GM12873 (cell line): ENCODE measurements at regions not wholly inside any gene's neighbourhood (a gene's known extent, or its start where the extent isn't known, plus 50 kb on each side); places are given as distances from the start of the nearest gene placed in this dataset.
A peak's percentile ranks its signal among the peaks of the same experiment; 100 is the strongest.

Experiments
- TF ChIP-seq, protein P1 (sequence below): IDR thresholded peaks from 2 replicates; pipeline ENCODE4 v1.5.1; 2012; ENCODE audit warnings: low read depth, mild to moderate bottlenecking, moderate library complexity, low read length, control low read depth; ENCODE audit not compliant: insufficient read depth; ENCODE audit errors: missing control alignments

DNA sequence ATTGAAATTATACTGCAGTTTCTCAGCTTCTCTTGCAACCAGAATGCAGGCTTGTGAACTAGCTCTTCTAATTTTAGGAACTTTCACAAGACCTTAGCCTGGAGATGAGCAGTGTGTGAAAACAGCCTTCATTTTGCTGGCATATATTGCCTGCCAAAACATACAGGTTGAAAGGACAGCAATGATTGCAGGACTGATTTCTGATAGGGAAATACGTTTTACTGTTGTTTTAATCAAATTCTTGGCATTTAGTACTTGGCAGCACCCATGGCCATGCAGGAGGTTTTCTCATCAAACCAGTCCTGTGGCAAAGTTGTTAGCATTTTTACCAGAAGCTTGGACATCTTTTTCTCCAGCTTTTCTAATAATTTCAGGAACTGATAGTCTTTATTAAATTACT is 91.9 kb upstream of the MUCL1 start:
- TF ChIP-seq, protein P1, sequence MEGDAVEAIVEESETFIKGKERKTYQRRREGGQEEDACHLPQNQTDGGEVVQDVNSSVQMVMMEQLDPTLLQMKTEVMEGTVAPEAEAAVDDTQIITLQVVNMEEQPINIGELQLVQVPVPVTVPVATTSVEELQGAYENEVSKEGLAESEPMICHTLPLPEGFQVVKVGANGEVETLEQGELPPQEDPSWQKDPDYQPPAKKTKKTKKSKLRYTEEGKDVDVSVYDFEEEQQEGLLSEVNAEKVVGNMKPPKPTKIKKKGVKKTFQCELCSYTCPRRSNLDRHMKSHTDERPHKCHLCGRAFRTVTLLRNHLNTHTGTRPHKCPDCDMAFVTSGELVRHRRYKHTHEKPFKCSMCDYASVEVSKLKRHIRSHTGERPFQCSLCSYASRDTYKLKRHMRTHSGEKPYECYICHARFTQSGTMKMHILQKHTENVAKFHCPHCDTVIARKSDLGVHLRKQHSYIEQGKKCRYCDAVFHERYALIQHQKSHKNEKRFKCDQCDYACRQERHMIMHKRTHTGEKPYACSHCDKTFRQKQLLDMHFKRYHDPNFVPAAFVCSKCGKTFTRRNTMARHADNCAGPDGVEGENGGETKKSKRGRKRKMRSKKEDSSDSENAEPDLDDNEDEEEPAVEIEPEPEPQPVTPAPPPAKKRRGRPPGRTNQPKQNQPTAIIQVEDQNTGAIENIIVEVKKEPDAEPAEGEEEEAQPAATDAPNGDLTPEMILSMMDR: no peak

DNA sequence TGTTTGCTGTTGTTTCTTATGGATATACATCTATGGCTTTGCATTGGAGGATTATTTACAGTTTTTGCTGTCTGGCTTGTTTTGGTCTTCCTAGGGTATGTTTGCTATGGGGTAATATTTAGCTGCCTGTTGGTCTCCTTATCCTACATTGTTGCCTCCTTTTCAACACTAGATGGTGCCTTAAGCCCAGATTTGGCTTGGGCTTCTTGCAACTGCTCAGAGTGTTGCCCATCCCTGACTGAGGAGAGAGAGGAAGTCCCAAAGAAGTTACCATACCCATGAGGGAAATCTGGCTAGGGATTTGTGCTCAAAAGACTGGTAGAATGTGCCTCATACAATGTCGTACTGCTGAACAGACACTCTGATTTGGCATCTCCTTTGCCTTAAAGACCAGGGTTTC is 94.6 kb upstream of the MUCL1 start:
- TF ChIP-seq, protein P1: peak; percentile 58

DNA sequence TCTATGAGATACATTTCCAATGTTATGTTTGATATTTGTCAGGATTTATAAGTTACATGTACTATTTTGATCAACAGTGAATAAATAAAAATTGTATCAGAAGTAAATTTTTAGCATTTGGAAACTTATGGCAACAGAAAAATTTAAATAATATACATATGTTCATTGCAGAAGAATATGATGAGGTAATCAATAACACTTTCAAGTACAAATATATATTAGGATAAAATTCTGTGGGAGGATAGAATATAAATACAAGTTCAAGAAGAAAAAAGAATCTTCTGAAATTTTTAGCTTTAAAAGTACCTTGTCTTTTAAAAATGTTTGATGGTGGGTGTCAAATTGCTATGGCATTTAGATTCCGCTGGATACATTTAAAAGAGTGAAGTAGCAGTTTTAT is 102.8 kb upstream of the MUCL1 start:
- TF ChIP-seq, protein P1: no peak

DNA sequence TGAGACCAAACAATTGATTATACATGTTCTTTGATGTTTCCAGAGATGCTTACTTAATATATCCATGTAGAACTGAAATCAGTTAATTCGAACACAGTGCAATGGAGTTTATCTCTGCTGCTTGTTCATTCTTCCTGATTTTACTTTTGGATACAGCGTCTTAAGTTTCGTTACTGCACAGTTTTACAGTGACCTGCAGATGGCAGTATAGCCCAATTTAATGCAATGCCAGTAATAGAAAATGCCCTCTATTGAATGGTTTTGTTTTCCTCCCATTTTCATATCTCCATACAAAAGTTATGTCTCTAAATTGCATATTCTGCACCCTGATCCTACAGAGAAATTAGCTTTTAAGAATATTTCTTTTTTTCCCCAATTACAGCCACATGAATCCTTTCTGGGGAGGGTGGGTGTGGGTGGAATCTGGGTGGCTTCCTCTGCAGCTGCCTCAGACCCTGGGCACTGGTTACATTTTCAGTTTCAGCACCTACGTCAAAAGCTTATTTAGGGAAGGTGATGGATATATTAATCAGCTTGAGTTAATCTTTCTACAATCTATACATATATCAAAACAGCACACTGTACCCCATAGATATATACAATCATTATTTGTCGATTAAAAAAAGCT is 101.1 kb upstream of the DCD start:
- TF ChIP-seq, protein P1: peak; percentile 76

DNA sequence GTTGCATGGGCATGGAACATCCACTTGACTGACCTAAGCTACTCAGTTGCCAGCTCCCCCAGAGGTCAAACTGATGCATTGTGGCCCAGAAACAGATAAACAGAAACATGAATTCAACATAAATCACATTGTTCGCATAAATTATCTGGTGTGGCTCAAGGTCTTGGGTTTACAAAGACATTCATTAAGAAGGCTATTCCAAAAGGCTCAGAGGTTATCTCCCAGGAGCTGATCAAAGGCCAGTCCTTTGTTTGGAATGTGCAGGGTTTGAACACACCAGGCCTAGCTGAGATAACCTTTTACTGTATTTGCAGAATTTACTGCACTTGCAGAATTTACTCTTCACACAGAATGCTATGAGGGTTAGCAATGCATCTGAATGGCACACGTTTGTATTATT is 96.4 kb upstream of the DCD start:
- TF ChIP-seq, protein P1: no peak

DNA sequence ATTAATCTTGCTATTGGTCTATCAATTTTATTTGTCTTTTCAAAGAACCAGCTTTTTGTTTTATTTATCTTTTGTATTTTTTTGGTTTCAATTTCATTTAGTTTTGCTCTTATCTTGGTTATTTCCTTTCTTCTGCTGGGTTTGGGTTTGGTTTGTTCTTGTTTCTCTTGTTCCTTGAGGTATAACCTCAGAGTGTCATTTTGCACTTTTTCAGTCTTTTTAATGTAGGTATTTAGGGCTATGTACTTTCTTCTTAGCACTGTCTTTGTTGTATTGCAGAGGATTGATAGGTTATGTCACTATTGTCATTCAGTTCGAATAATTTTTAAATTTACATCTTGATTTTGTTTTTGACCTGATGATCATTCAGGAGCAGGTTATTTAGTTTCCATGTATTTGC is 92.7 kb upstream of the DCD start:
- TF ChIP-seq, protein P1: no peak

DNA sequence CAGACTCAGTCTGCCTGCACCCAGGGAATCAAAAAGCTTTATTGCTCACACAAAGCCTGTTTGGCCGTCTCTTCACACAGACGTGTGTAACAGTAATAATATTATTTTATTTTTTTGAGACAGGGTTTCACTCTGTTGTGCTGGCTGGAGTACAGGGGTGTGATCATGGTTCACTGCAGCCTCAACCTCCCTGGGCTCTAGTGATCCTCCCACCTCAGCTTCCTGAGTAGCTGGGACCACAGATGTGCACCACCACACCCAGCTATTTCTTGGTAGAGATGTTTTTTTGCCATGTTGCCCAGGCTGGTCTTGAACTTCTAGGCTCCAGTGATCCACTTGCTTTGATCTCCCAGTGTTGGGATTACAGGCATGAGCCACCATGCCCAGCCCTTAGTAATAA is 88.4 kb upstream of the DCD start:
- TF ChIP-seq, protein P1: no peak
